ENCODE measurements at regions not wholly inside any gene's neighbourhood (a gene's known extent, or its start where the extent isn't known, plus 50 kb on each side); places are given as distances from the start of the nearest gene placed in this dataset.

DNA sequence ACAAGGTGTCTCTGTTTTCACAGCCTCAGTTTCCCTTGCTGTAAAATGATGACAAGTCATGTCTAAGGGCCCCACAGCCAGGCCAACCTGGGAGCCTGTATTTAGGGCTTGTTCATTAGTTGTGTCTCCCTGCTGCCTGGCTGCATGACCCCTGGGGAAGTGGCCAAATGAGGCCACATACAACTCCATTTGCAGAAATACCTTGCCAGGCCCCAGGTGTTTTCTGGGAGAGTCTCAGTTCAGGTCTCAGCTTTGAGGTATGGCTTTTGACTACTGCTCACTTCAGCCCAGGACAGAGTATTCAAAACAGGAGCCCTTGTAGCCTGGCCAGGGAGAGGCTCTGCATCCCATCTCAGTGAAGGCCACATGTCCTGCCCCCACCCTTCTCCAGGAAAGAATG is 202.5 kb upstream of the MAMLD1 start:
- TF ChIP-seq POLR2A (IDR thresholded peaks at IDR 0.05; ENCODE audit: low read depth, low read length) (no peak), TAF1 (IDR thresholded peaks at IDR 0.05; ENCODE audit: low read depth, low read length) (no peak), POLR2AphosphoS5 (IDR thresholded peaks at IDR 0.05; ENCODE audit: low read depth, low read length) (no peak)
